Prostate gland (tissue), 2 donors: ENCODE measurements at regions not wholly inside any gene's neighbourhood (a gene's known extent, or its start where the extent isn't known, plus 50 kb on each side); places are given as distances from the start of the nearest gene placed in this dataset.
A peak's percentile ranks its signal among the peaks of the same experiment; 100 is the strongest.
"Not testable (repeated sequence)": the region's sequence is repeated elsewhere in the genome, so short reads cannot be mapped to it uniquely, and the experiment has no call there.

Experiments used
- DNase-seq: peaks from one replicate; pipeline ENCODE4 v3.0.0-alpha.2; 2019; ENCODE audit warnings: low spot score
- H3K27ac ChIP-seq, 2 donors: fragments of 200-600 bp; sonication (generic); 2 replicates each; pipeline ENCODE4 v1.5.1; 2017 to 2019
- H3K27me3 ChIP-seq: fragments of 200-600 bp; sonication (generic); replicated peaks from 2 replicates; pipeline ENCODE4 v1.5.1; 2019; ENCODE audit not compliant: insufficient read depth
- H3K36me3 ChIP-seq, 2 donors: fragments of 200-600 bp; sonication (generic); 1 replicate in 1 of 2; 2 replicates in 1 of 2; pipeline versions ENCODE4 v1.5.1 to v1.8.1; 2017 to 2019
- H3K4me1 ChIP-seq: fragments of 200-600 bp; sonication (generic); replicated peaks from 2 replicates; pipeline ENCODE4 v1.5.1; 2019
- H3K4me3 ChIP-seq, 2 donors: fragments of 200-600 bp; sonication (generic); 2 replicates each; pipeline ENCODE4 v1.5.1; 2017 to 2019
- H3K9me3 ChIP-seq: fragments of 200-600 bp; sonication (generic); 2 replicates; pipeline ENCODE4 v1.5.1; 2017
- CTCF ChIP-seq, 4 experiments: fragments of 200-600 bp in 2 of 4; fragments of 450-650 bp in 2 of 4; sonication (generic) in 2 of 4; IDR thresholded peaks; 1 replicate in 3 of 4; 2 replicates in 1 of 4; pipeline ENCODE4 v1.5.1; 2016 to 2019; ENCODE audit warnings: antibody characterized with exemption in 4 of 4, mild to moderate bottlenecking in 2 of 4, moderate library complexity in 2 of 4
- POLR2A ChIP-seq: fragments of 450-650 bp; IDR thresholded peaks from one replicate; pipeline ENCODE4 v1.6.1; 2016; ENCODE audit warnings: antibody characterized with exemption, mild to moderate bottlenecking
- POLR2AphosphoS5 ChIP-seq: sonication (generic); formaldehyde crosslinking; IDR thresholded peaks from one replicate; pipeline ENCODE4 v1.6.1; 2017; ENCODE audit warnings: antibody characterized with exemption
- WGBS: methylation state at CpG from one replicate; pipeline ENCODE4 v1.1.5; 2018; 5-methylcytosine and 5-hydroxymethylcytosine counted together
- intact Hi-C: fragments of 100-400 bp; cut with DNase I; formaldehyde crosslinking; loops from one replicate; pipeline ENCODE4 v1.14.2; 2022

- 64% methylated on average over 3 of the region's 3 CpGs for WGBS
Measured at GRCh38 chr9:117649126-117649525, 55.1 kb upstream of the TLR4 start.

GRCh38 chr9:117644932-117645636, 59.1 kb upstream of the TLR4 start:
- WGBS, result 41% methylated on average over 6 of the region's 6 CpGs
- no peak for DNase-seq
- TF ChIP-seq CTCF (IDR thresholded peaks at IDR 0.05), result no peak
- no peak for TF ChIP-seq POLR2AphosphoS5
- Histone ChIP-seq H3K27ac (no peak overlapping the region), H3K27me3 (no peaks in the 10 kb centered on the region), H3K36me3 (no peaks in the 10 kb centered on the region), H3K9me3 (no peaks in the 10 kb centered on the region), H3K4me3 (no peak overlapping the region), H3K4me1 (no peaks in the 10 kb centered on the region)
- intact Hi-C loops, result no loop called here

More at GRCh38 chr9:117649126-117649525, 55.1 kb upstream of the TLR4 start:
- Histone ChIP-seq H3K27me3 (no peaks in the 10 kb centered on the region), H3K36me3 (no peaks in the 10 kb centered on the region), H3K4me3 (no peak overlapping the region), H3K9me3 (no peaks in the 10 kb centered on the region), H3K27ac (no peak overlapping the region), H3K4me1 (no peaks in the 10 kb centered on the region)
- intact Hi-C loops, result no loop called here
- TF ChIP-seq POLR2A (no peak), POLR2AphosphoS5 (no peak), CTCF (IDR thresholded peaks at IDR 0.05) (no peak)
- no peak for DNase-seq

- H3K4me1 ChIP-seq, result no peaks in the 10 kb centered on the region
- intact Hi-C loops, result no loop called here
- TF ChIP-seq CTCF (IDR thresholded peaks at IDR 0.05) (peak; percentile 80 to 93 (median 86)), POLR2A (no peak), POLR2AphosphoS5 (no peak)
- WGBS, result 17% methylated on average over 11 of the region's 11 CpGs
- H3K27ac ChIP-seq, result no peak overlapping the region
- DNase-seq, result peak; percentile 54
- no peaks in the 10 kb centered on the region for H3K9me3 ChIP-seq
- no peaks in the 10 kb centered on the region for H3K27me3 ChIP-seq
- no peak overlapping the region for H3K4me3 ChIP-seq
- H3K36me3 ChIP-seq, result no peaks in the 10 kb centered on the region
Measured at GRCh38 chr9:117644133-117644931, 59.9 kb upstream of the TLR4 start.

- Histone ChIP-seq H3K4me3 (no peak overlapping the region), H3K36me3 (no peaks in the 10 kb centered on the region), H3K27ac (no peak overlapping the region), H3K4me1 (no peaks in the 10 kb centered on the region), H3K9me3 (no peaks in the 10 kb centered on the region), H3K27me3 (no peaks in the 10 kb centered on the region)
- no peak for TF ChIP-seq POLR2AphosphoS5
- TF ChIP-seq POLR2A, result no peak
- TF ChIP-seq CTCF (IDR thresholded peaks at IDR 0.05), result no peak
- 52% methylated on average over 6 of the region's 6 CpGs for WGBS
- intact Hi-C loops, result no loop called here
- DNase-seq, result no peak
Measured at GRCh38 chr9:117643288-117643654, 60.9 kb upstream of the TLR4 start.

- intact Hi-C loops, H3K4me1 ChIP-seq, DNase-seq, H3K36me3 ChIP-seq, H3K27me3 ChIP-seq, H3K9me3 ChIP-seq, H3K27ac ChIP-seq: not testable (repeated sequence)
- WGBS, result 64% methylated on average over 49 of the region's 50 CpGs
- H3K4me3 ChIP-seq, result peak overlapping the region in 1 of 2 donors; percentile 8
Measured at GRCh38 chr9:117642571-117643287, 61.5 kb upstream of the TLR4 start.
